ACC112 (cell line): ENCODE measurements at regions not wholly inside any gene's neighbourhood (a gene's known extent, or its start where the extent isn't known, plus 50 kb on each side); places are given as distances from the start of the nearest gene placed in this dataset.

ENCODE experiments used
- H2AFZ ChIP-seq: fragments of 200-600 bp; sonication (generic); one replicate; pipeline ENCODE4 v1.6.0; 2017; ENCODE audit warnings: antibody characterized with exemption, low read length; ENCODE audit not compliant: unreplicated experiment
- H3K27ac ChIP-seq: fragments of 200-600 bp; sonication (generic); 2 replicates; pipeline ENCODE4 v1.5.1; 2014; ENCODE audit warnings: low read depth, mild to moderate bottlenecking, antibody characterized with exemption, low read length, moderate library complexity
- H3K27me3 ChIP-seq: fragments of 200-600 bp; sonication (generic); 2 replicates; pipeline ENCODE4 v1.6.1; 2014; ENCODE audit warnings: mild to moderate bottlenecking, antibody characterized with exemption, low read length, moderate library complexity, mixed read lengths; ENCODE audit not compliant: insufficient read depth
- H3K36me3 ChIP-seq: fragments of 200-600 bp; sonication (generic); 2 replicates; pipeline ENCODE4 v1.6.1; 2016; ENCODE audit warnings: mild to moderate bottlenecking, antibody characterized with exemption, low read length, moderate library complexity, mixed read lengths; ENCODE audit not compliant: insufficient read depth
- H3K4me1 ChIP-seq: fragments of 200-600 bp; sonication (generic); one replicate; pipeline ENCODE4 v1.6.1; 2016; ENCODE audit warnings: low read length, mixed read lengths; ENCODE audit not compliant: insufficient read depth, unreplicated experiment, control insufficient read depth
- H3K4me3 ChIP-seq: fragments of 200-600 bp; sonication (generic); 2 replicates; pipeline ENCODE4 v1.5.1; 2014; ENCODE audit warnings: mild to moderate bottlenecking, low read depth, low read length
- H3K79me2 ChIP-seq: fragments of 200-600 bp; sonication (generic); one replicate; pipeline ENCODE4 v1.6.0; 2016; ENCODE audit warnings: low read length; ENCODE audit not compliant: control insufficient read depth, unreplicated experiment, insufficient read depth

GRCh38 chr3:146342989-146343388, 92.1 kb upstream of the PLSCR4 start:
- Histone ChIP-seq H3K4me1 (peaks cover 5% of the 10 kb centered on the region), H3K27me3 (no peaks in the 10 kb centered on the region), H2AFZ (no peak overlapping the region), H3K36me3 (no peaks in the 10 kb centered on the region), H3K27ac (no peak overlapping the region), H3K4me3 (no peak overlapping the region), H3K79me2 (no peaks in the 10 kb centered on the region)

- Histone ChIP-seq H3K36me3 (no peaks in the 10 kb centered on the region), H3K27me3 (no peaks in the 10 kb centered on the region), H2AFZ (no peak overlapping the region), H3K79me2 (no peaks in the 10 kb centered on the region), H3K4me1 (peaks cover 5% of the 10 kb centered on the region), H3K4me3 (no peak overlapping the region), H3K27ac (no peak overlapping the region)
These were observed 88.4 kb upstream of the PLSCR4 start for GRCh38 chr3:146339349-146339748.

- H3K79me2 ChIP-seq: no peaks in the 10 kb centered on the region
- no peaks in the 10 kb centered on the region for H3K27me3 ChIP-seq
- no peak overlapping the region for H3K27ac ChIP-seq
- H3K4me3 ChIP-seq: no peak overlapping the region
- H3K4me1 ChIP-seq: peaks cover 9% of the 10 kb centered on the region
- no peaks in the 10 kb centered on the region for H3K36me3 ChIP-seq
- no peak overlapping the region for H2AFZ ChIP-seq
These were observed 87.1 kb upstream of the PLSCR4 start for GRCh38 chr3:146337991-146338390.

GRCh38 chr3:146335386-146335785, 84.5 kb upstream of the PLSCR4 start:
- Histone ChIP-seq H3K79me2 (no peaks in the 10 kb centered on the region), H3K4me3 (no peak overlapping the region), H3K27me3 (no peaks in the 10 kb centered on the region), H2AFZ (no peak overlapping the region), H3K36me3 (no peaks in the 10 kb centered on the region), H3K4me1 (peaks cover 5% of the 10 kb centered on the region), H3K27ac (no peak overlapping the region)

GRCh38 chr3:146334151-146334550, 83.2 kb upstream of the PLSCR4 start:
- H2AFZ ChIP-seq: peak overlapping the region; percentile 51
- no peaks in the 10 kb centered on the region for H3K79me2 ChIP-seq

GRCh38 chr3:146331967-146332366, 81.1 kb upstream of the PLSCR4 start:
- H3K4me1 ChIP-seq: peaks cover 5% of the 10 kb centered on the region
- H2AFZ ChIP-seq: no peak overlapping the region
- no peak overlapping the region for H3K27ac ChIP-seq
- H3K4me3 ChIP-seq: no peak overlapping the region
- no peaks in the 10 kb centered on the region for H3K27me3 ChIP-seq
- H3K36me3 ChIP-seq: no peaks in the 10 kb centered on the region
- H3K79me2 ChIP-seq: no peaks in the 10 kb centered on the region

More at GRCh38 chr3:146334151-146334550, 83.2 kb upstream of the PLSCR4 start:
- Histone ChIP-seq H3K27ac (no peak overlapping the region), H3K27me3 (no peaks in the 10 kb centered on the region), H3K4me3 (no peak overlapping the region), H3K4me1 (peaks cover 5% of the 10 kb centered on the region), H3K36me3 (no peaks in the 10 kb centered on the region)

GRCh38 chr3:146326875-146327543, 76.1 kb upstream of the PLSCR4 start:
- H3K27ac ChIP-seq: no peak overlapping the region
- H3K79me2 ChIP-seq: no peaks in the 10 kb centered on the region
- H2AFZ ChIP-seq: peak overlapping the region; percentile 94
- H3K4me1 ChIP-seq: peaks cover 6% of the 10 kb centered on the region
- no peaks in the 10 kb centered on the region for H3K36me3 ChIP-seq
- H3K27me3 ChIP-seq: no peaks in the 10 kb centered on the region
- no peak overlapping the region for H3K4me3 ChIP-seq

- Histone ChIP-seq H3K36me3 (no peaks in the 10 kb centered on the region), H3K4me3 (no peak overlapping the region), H2AFZ (no peak overlapping the region), H3K27ac (no peak overlapping the region), H3K27me3 (no peaks in the 10 kb centered on the region), H3K79me2 (no peaks in the 10 kb centered on the region), H3K4me1 (peaks cover 6% of the 10 kb centered on the region)
These were observed 74.3 kb upstream of the PLSCR4 start for GRCh38 chr3:146325170-146325569.

- no peaks in the 10 kb centered on the region for H3K27me3 ChIP-seq
- H3K79me2 ChIP-seq: no peaks in the 10 kb centered on the region
- H3K4me1 ChIP-seq: peaks cover 6% of the 10 kb centered on the region
- H3K36me3 ChIP-seq: no peaks in the 10 kb centered on the region
- no peak overlapping the region for H3K27ac ChIP-seq
- no peak overlapping the region for H3K4me3 ChIP-seq
- no peak overlapping the region for H2AFZ ChIP-seq
These were observed 71.4 kb upstream of the PLSCR4 start for GRCh38 chr3:146322216-146322817.

- Histone ChIP-seq H3K27me3 (no peaks in the 10 kb centered on the region), H3K27ac (peak overlapping the region; percentile 80), H2AFZ (peak overlapping the region; percentile 62), H3K36me3 (peaks cover 4% of the 10 kb centered on the region), H3K79me2 (no peaks in the 10 kb centered on the region), H3K4me3 (peak overlapping the region; percentile 68), H3K4me1 (peaks cover 26% of the 10 kb centered on the region)
These were observed 64.0 kb upstream of the PLSCR4 start for GRCh38 chr3:146314871-146315270.

- peak overlapping the region; percentile 80 for H3K27ac ChIP-seq
- H3K4me3 ChIP-seq: peak overlapping the region; percentile 68
- no peak overlapping the region for H2AFZ ChIP-seq
- peaks cover 4% of the 10 kb centered on the region for H3K36me3 ChIP-seq
- H3K27me3 ChIP-seq: no peaks in the 10 kb centered on the region
- H3K4me1 ChIP-seq: peaks cover 37% of the 10 kb centered on the region
- no peaks in the 10 kb centered on the region for H3K79me2 ChIP-seq
These were observed 62.8 kb upstream of the PLSCR4 start for GRCh38 chr3:146313746-146314111.
